ENCODE measurements at regions not wholly inside any gene's neighbourhood (a gene's known extent, or its start where the extent isn't known, plus 50 kb on each side); places are given as distances from the start of the nearest gene placed in this dataset.

DNA sequence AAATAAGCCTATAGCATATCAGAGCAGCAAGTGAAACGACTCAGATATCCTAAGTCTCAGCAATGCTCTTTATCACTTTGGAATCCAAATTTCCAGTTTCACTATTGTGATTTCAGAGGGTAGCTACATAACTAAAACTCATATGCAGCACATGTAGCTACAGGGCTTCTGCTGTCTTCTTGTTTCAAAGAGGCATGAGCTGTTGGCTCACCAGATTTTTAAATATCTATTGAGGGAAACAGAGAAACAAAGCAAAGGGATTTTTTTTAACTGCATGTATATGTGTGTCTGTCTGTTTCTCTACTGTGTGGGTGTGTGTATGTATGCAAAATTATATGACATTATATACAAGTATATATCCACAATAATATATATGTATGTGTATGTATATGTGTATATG lies 258.4 kb downstream of the HDGFL1 start:
- no peak overlapping the region for H3K4me3 ChIP-seq (ENCODE audit: low read depth, low read length)
- TF ChIP-seq, protein P1, sequence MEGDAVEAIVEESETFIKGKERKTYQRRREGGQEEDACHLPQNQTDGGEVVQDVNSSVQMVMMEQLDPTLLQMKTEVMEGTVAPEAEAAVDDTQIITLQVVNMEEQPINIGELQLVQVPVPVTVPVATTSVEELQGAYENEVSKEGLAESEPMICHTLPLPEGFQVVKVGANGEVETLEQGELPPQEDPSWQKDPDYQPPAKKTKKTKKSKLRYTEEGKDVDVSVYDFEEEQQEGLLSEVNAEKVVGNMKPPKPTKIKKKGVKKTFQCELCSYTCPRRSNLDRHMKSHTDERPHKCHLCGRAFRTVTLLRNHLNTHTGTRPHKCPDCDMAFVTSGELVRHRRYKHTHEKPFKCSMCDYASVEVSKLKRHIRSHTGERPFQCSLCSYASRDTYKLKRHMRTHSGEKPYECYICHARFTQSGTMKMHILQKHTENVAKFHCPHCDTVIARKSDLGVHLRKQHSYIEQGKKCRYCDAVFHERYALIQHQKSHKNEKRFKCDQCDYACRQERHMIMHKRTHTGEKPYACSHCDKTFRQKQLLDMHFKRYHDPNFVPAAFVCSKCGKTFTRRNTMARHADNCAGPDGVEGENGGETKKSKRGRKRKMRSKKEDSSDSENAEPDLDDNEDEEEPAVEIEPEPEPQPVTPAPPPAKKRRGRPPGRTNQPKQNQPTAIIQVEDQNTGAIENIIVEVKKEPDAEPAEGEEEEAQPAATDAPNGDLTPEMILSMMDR (conservative IDR thresholded peaks at IDR 0.05; ENCODE audit: low read depth, low read length) = no peak
- DNase-seq (ENCODE audit: low read depth) = no peak

DNA sequence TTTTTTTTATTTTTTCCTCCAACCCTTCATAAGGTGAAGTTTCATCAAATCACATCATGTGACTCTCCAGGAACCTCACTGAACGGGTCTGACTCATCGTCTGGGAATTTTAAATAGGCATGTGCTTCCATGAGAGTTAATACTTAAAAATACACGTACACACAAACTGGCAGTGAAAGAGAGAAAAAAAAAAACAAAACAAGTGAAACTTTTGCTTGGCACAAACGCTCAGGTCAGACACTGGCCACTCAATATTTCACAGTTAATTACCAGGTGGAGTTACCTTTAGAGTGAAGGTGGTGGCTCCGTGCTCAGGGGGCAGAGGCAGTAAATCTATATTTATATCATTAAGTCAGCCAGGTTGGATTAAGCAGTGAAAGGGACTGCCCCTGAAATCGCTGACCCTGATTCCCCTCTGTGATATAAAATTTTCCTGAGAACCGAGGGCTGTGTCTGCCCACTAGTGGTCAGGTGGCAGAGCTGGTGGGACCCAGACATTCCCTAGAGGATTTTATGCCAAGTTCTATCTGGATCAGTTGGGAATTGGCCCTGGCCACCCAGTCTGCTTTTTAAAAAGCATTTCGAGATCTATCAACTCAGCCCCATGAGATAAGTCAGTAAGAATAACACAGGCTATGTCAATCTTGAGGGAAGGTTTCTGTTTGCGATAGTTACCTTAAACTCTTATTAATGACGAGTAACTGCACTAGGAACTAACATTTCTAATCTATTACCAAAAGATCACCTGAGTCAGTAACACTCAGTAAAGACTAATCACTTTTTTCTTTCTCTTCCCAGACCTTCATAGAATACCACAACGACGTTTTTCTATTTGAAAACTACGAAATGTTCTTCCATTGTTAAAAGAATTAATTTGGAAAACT lies 259.1 kb downstream of the HDGFL1 start:
- peak overlapping the region; percentile 38 for H3K4me3 ChIP-seq (ENCODE audit: low read depth, low read length)
- DNase-seq (ENCODE audit: low read depth) = peak; percentile 98
- TF ChIP-seq, protein P1 (conservative IDR thresholded peaks at IDR 0.05; ENCODE audit: low read depth, low read length) = peak; percentile 94

DNA sequence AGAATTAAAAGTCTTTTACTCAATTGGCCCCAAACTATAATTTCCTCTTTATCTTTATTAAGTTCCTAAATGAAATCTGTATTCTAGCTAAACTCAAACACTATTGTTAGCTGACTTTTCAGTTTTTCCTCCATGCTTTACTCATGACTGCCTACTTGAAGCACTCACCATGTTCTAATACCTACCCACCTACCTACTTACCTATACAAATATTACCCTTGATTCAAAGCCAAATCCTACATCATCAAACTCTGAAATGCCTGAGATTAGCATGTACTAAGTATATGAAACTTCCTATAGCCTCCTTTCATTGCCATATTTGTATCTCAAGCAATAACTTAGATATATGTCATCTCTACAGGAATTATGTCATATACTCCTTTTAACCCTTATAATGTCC lies 259.7 kb downstream of the HDGFL1 start:
- DNase-seq (ENCODE audit: low read depth) = no peak
- TF ChIP-seq, protein P1 (conservative IDR thresholded peaks at IDR 0.05; ENCODE audit: low read depth, low read length) = no peak
- H3K4me3 ChIP-seq (ENCODE audit: low read depth, low read length) = no peak overlapping the region

DNA sequence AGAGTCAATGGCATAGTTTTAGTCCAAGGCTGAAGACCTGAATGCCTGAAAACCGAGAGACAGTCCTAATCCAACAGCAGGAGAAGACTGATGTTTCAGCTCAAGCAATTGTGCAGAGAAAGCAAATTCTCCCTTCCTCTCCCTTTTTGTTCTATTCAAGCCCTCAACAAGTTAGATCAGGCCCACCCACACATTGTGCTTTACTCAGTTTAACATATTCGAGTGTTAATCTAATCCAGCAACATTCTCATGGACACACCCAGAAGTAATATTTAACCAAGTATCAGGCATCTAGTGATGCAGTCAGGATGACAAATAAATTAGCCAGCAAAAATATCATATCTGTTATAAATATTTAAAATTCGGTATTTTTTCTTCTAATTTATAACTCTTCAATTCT lies 261.1 kb downstream of the HDGFL1 start:
- no peak overlapping the region for H3K4me3 ChIP-seq (ENCODE audit: low read depth, low read length)
- TF ChIP-seq, protein P1 (conservative IDR thresholded peaks at IDR 0.05; ENCODE audit: low read depth, low read length) = no peak
- DNase-seq (ENCODE audit: low read depth) = no peak

DNA sequence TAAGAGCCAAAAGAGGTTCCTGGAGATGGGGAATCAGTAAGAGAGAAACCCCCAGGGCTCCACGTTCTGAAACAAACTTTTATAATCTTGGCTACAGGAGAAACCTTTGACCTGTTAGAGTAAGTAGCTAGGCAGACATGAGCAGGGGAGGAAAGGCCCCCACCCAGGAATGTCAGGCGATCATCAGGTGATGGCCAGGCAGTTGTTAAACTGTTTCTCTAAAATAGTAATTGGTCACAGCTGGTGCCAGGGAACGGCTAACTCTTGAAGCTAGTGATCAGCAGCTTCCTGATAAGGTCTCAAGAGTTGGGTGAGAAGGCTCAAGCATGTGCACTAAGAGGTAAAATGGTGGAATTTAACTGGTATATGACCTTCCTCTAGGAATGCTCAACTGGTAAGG lies 263.8 kb downstream of the HDGFL1 start:
- H3K4me3 ChIP-seq (ENCODE audit: low read depth, low read length) = no peak overlapping the region
- TF ChIP-seq, protein P1 (conservative IDR thresholded peaks at IDR 0.05; ENCODE audit: low read depth, low read length) = no peak
- no peak for DNase-seq (ENCODE audit: low read depth)

DNA sequence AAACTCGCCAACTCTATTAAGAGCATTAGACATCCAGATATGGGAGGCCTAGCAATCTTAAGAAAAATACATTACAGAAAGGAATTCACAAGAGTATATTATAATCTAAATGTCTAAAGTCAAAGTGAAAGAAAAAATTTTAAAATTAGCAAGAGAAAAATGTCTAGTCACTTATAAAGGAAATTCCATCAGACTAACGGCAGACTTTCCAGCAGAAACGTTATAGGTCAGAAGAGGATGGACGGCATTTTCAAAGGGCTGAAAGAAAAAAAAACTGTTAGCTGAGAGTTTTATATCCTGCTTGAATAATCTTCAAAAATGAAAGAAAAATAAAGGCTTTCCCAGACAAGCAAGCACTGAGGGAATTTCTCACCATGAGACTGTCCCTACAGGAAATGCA lies 269.0 kb downstream of the HDGFL1 start:
- no peak for DNase-seq (ENCODE audit: low read depth)
- TF ChIP-seq, protein P1 (conservative IDR thresholded peaks at IDR 0.05; ENCODE audit: low read depth, low read length) = no peak
- H3K4me3 ChIP-seq (ENCODE audit: low read depth, low read length) = no peak overlapping the region

DNA sequence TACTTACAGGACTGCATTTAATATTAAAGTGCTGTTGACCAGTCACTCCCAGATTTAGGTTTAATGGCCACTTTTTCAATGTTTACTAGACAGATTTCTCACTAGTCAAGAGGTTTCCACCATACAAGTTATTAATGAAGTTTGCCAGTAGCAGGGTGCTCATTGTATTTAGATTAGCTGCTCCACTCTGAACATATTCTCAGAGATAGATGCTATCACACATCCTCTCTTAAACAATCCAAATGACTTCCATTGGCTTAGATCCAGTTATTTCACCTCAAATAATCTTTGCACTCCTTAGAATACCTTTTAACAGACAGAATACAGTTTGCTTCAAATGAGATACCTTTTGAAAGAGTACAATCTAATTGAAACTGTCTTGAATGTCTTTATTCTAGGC lies 276.1 kb downstream of the HDGFL1 start:
- TF ChIP-seq, protein P1 (conservative IDR thresholded peaks at IDR 0.05; ENCODE audit: low read depth, low read length) = no peak
- no peak for DNase-seq (ENCODE audit: low read depth)
- no peak overlapping the region for H3K4me3 ChIP-seq (ENCODE audit: low read depth, low read length)
